D721Med (cell line): ENCODE measurements at regions not wholly inside any gene's neighbourhood (a gene's known extent, or its start where the extent isn't known, plus 50 kb on each side); places are given as distances from the start of the nearest gene placed in this dataset.

Source experiments
- DNase-seq: peaks from one replicate; pipeline ENCODE4 v3.0.0; 2011; ENCODE audit warnings: low spot score; ENCODE audit not compliant: insufficient read length
- FAIRE-seq: peaks from 2 replicates; lab custom pipeline; 2011; peaks lifted over from hg19 to GRCh38; lab: Jason Lieb, UNC
- CTCF ChIP-seq: IDR thresholded peaks from 2 replicates; pipeline ENCODE4 v1.5.1; 2012; ENCODE audit warnings: mild to moderate bottlenecking, control low read depth; ENCODE audit not compliant: insufficient read depth; ENCODE audit errors: missing control alignments

- no peak for FAIRE-seq
- DNase-seq = no peak
- TF ChIP-seq CTCF = no peak
Observed at GRCh38 chr17:14557480-14557879, 256.6 kb downstream of the HS3ST3B1 start.

- FAIRE-seq (no peak), DNase-seq (no peak)
- TF ChIP-seq CTCF = peak; percentile 13
Observed at GRCh38 chr17:14553847-14554246, 253.0 kb downstream of the HS3ST3B1 start.

GRCh38 chr17:14552306-14552705 is 251.4 kb downstream of the HS3ST3B1 start:
- DNase-seq = no peak
- no peak for TF ChIP-seq CTCF
- FAIRE-seq = no peak

GRCh38 chr17:14547556-14547955 is 246.7 kb downstream of the HS3ST3B1 start:
- FAIRE-seq (no peak), DNase-seq (no peak)
- no peak for TF ChIP-seq CTCF

GRCh38 chr17:14547016-14547415 is 246.1 kb downstream of the HS3ST3B1 start:
- no peak for DNase-seq
- TF ChIP-seq CTCF = no peak
- FAIRE-seq = no peak

- TF ChIP-seq CTCF = no peak
- FAIRE-seq (no peak), DNase-seq (no peak)
Observed at GRCh38 chr17:14545156-14545906, 244.4 kb downstream of the HS3ST3B1 start.

- DNase-seq (no peak), FAIRE-seq (no peak)
- no peak for TF ChIP-seq CTCF
Observed at GRCh38 chr17:14541714-14542113, 240.8 kb downstream of the HS3ST3B1 start.
